H54 (cell line): ENCODE measurements at regions not wholly inside any gene's neighbourhood (a gene's known extent, or its start where the extent isn't known, plus 50 kb on each side); places are given as distances from the start of the nearest gene placed in this dataset.

Experiments used
- DNase-seq: peaks from one replicate; pipeline ENCODE4 v3.0.0; 2011; ENCODE audit warnings: low spot score, mixed read lengths; ENCODE audit not compliant: insufficient read length
- FAIRE-seq: peaks from 3 replicates; lab custom pipeline; 2011; peaks lifted over from hg19 to GRCh38; lab: Jason Lieb, UNC
- POLR2A ChIP-seq: IDR thresholded peaks from 2 replicates; pipeline ENCODE4 v1.6.1; 2011; ENCODE audit warnings: low read depth, mild to moderate bottlenecking, low read length

DNA sequence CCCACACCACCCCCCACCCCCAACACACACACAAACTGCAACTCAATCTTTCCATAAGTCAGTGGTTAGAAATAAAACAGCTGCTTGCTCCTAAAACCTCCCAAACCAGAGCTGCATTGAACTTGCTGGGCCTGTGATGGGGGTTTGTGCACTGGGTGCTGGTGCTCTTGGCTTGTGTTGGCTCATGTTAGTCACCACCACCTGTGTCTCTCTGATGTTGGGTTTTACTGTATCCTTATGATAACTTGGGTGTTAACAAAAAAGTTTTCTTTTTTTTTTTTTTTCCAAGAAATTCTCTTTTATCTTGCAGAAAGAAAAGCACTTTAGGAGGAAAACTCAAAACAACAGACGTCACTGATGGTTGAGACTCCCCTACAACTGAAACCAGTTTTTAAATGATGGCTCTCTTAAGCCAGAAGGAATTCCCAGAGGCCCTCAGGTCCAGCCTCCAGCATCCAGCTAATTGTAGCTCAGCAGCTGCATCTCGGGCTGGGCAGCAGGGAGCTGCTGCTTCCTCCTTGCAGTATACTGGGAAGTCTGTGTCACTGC is 79.9 kb upstream of the DRD2 start:
- TF ChIP-seq POLR2A, result no peak
- FAIRE-seq (no peak), DNase-seq (no peak)

DNA sequence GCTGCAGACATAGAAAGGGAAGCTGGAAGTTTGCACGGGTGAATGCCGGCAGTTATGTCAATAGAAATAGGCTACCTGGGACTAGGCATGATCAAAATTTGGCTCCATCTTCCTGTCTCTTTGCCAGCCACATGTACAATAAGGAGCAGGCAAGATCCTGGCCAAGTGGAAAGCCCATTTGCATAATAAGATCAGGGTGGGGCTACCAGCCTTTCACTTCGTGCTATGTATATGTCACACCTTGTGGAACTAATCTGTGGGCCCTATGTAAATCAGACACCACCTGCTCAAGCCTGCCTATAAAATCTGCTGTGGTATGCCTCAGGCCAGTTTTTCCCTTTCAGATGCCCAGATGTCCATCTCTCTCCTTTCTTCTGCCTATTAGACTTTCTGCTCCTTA is 79.3 kb upstream of the DRD2 start:
- FAIRE-seq (no peak), DNase-seq (no peak)
- TF ChIP-seq POLR2A, result no peak

DNA sequence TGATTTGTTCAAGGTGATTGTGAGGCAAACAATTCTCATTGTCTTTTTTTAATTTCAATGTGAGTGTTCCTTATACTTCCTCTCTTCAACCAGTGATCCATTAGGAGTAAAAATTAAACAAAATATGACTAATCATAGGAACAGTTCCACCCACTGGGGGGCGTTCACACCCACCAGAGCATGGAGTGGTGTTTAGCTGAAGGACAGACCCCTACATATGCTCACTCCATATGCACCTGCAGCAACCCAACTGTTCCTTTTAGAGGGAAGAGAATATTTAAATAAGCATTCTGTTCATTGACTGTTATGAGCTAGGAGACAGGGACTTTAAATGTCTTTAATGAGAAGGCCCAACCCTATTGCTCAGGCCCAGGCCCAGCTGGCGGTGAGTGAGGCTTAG is 78.7 kb upstream of the DRD2 start:
- TF ChIP-seq POLR2A, result no peak
- no peak for DNase-seq
- no peak for FAIRE-seq

DNA sequence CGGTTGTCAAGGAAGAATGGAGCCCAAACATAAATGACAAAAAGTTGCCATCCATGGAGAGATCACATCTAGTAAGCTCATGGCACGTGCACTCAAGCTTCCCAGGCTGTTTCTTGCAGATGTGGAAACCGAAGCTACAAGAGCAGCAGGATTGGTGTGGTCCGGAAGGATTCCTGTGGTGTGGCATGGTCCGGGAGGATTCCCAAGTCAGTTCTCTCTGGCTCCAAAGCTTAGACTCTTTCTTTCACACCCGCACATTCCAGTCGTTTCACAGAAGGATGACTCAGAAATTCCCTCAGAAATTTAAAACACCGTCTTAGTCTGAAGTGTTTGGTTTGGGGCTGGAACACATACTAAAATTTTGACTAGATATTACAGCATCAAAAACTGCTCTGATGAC is 78.0 kb upstream of the DRD2 start:
- peak; percentile 97 for FAIRE-seq
- DNase-seq, result peak; percentile 38

DNA sequence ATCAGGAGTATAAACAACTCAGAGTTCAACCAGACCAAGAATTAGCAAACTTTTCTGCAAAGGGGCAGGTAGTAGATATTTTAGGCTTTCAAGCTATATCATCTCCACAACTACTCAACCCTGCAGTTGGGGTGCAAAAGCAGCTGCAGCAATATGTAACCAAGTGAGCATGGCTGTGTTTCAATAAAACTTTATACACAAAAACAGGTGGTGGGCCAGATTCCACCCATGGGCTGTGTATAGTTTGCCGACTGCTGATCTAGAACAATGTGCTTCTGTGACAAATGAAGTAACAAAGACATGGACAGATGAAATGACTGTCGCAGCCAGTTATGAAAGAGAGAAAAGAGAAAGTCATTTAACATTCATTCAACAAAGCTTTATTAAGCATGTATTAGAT is 77.1 kb upstream of the DRD2 start:
- no peak for TF ChIP-seq POLR2A
- DNase-seq (no peak), FAIRE-seq (no peak)

More for the DNA sequence above, 78.0 kb upstream of the DRD2 start:
- TF ChIP-seq POLR2A, result no peak

DNA sequence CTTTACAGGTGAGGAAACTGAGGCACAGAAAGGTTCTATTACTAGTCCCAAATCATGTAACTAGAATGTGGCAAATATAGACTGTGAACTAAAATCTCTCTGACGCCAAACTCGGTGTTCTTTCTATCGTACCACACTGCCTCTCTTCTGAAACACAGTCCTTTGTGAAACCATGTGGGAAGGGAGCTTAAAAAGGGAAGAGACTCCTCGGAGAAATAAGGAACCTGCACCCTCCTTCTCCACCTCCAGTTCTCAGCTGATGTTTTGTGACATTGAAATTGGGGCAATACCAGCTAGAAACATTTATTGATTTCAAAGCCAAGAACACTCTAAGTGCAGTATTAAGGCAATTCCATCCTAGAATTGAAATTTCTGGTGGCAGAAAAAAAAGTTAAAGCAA is 76.4 kb upstream of the DRD2 start:
- TF ChIP-seq POLR2A, result no peak
- FAIRE-seq (no peak), DNase-seq (no peak)

DNA sequence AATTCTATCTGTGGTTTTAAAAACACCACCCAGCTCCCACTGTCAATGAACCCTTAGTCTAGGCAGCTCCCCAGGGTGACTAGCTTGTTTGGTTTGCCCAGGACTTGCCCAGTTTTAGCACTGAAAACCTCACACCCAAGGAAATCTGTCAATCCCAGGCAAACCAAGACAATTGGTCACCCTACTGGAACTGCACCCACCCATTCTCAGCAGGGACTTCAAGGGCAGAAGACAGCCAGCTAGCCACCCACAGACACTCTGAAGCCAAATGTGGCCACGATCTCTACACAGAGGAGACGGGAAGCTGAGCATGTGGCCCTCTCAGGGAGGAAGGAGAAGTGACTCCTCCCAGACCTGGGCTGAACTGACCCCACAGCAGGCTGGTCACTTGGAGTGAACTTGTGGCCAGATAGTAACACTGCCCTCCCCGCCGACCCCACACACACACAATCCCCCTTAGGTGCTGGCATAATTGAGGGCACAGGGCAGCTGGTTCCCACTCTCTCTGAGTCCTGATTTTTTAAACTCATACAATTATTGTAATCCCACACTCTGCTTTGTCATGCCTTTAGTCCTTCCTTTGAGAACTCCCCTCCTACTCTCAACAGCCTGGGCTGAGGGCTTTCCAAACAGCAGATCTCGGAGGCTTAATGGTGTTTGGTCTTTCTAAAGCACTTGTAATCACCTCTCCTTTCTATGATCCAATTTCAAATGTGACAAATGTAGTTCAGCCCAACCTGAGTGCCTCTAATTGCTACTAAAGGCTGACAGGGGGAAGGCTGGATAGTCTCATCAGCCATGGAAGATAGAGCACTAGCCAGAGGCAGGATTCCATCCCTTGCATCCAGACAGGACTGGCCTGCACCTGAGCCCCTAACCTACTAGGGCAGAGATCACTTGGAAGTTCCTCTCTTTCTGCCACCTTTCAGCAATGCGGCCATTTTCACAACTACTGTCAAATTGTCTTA is 74.7 kb upstream of the DRD2 start:
- DNase-seq, result no peak
- no peak for FAIRE-seq
- no peak for TF ChIP-seq POLR2A

DNA sequence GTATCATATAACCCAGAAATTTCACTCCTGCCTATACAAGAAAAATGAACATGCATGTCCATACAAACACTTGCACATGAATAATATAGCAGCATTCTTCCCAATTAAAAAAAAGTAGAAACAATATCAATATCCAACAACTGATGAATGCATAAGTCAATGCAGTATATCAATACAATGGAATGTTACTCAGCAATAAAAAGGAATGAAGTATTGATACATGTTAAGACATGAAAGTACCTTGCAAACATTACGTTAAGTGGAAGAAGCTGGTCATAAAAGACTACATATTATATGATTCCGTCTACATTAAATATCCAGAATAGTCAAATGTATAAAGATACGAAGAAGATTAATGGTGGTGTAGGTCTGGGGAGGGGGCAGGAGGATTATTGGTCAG is 73.9 kb upstream of the DRD2 start:
- FAIRE-seq, result no peak
- DNase-seq, result no peak
- no peak for TF ChIP-seq POLR2A

DNA sequence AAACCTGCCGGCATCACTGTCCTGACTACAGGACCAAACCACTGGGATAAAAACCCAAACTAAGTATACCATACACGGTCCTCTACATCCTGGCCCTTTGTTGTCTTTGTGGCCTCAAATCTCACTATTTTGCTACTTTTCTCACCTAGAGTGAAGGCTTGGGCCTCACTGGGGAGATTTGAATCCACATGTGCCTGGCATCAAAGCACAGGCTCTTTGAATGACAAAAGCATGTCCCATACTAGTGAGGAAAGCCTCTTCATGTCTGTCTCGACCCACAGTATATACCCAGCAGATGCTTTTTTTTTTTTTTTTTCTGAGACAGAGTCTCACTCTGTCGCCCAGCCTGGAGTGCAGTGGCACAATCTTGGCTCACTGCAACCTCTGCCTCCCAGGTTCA is 72.5 kb upstream of the DRD2 start:
- no peak for TF ChIP-seq POLR2A
- DNase-seq (no peak), FAIRE-seq (no peak)

DNA sequence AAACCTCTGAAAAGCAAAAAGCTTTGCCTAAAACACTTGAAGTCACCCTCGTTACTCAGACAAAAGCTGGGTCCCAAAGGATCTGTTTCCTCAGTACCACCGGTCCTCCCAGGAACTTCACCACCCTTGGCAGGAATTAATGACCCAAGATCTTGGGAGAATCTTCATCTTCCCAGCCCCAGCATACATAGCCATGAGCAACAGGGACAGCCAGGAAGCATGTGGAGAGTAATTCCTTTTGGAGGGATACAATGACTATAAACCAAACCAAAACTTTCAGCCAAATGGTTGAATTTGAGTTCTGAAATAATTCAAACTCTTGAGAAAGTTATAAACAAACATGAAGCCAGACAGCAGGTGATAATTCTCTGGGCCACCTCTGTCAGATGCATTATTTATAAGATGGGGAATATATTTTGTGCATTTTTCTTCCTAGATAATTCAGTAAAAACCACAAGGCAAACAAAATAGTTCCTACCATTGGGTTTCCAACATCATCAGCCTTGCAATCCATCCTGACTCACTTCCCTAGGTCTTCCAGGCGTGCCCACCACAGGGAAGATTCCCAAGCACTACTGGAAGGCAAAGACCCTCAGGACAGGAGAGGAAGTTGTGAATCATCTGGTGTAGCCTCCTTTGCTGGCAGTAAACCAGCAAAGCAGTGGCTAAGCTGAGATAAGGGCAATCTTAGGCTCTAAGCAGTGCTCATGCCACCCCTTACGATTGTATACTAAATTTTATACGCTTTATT is 71.7 kb upstream of the DRD2 start:
- DNase-seq (no peak), FAIRE-seq (peak; percentile 86)
- TF ChIP-seq POLR2A, result no peak

DNA sequence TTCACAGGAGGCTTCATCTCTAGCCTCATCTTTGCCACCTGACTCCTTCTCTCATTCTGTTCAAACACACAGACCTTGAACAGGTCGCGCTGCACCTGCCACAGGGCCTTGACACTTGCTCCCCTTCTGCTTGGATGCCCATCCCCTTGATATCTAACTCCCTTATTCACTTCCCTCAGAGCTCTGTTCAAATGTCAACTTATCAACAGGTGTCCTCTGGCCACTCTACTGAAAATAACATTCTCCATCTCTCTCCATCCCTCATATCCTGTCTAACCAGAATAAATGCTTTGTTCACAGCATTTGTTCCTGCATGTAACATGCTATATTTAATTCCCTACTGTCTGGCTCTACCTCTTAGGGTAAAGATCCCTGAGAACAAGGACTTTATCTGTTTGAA is 67.2 kb upstream of the DRD2 start:
- TF ChIP-seq POLR2A, result no peak
- FAIRE-seq (no peak), DNase-seq (no peak)

DNA sequence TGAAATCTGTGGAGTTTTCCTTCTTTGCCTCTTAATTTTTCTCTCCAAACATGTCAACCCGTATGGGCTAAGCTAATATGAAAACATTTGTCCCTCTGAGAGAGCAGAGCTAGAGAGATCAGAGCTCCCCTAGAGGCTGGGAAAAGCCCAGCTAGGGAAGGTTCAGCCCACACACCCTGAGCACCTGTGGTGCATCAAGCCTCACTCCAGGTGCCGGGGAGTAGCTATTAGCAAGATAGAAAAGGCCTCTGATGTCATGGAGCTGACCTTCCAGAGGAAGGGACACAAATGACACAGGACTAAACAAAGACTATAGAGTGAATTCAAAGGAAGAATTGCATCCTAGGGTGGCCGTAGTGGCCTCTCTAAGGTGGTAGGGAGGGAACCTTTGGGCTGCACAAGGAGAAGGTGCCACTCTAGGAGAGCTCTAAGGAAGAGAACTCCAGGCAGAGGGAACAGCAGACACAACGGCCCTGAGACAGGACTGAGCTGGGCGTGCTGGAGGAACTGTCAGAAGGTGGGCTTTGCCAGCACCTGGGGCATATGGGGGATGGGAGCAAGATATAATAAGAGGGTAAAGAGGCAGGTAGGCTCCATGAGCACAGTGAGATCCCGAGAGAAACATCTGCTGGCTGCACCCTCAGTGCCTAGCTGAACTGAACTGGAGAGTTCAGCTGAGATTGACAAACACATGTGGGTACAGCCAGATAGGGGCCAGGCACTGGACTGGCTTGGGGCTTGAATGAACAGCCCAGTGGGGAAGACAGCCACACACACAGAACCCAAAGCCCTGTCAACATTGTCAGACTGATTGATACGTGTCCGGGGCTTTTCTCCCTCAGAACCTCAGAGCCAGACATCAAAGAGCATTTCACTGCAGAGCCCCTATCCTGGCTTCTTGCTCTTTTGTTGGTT is 65.5 kb upstream of the DRD2 start:
- FAIRE-seq, result no peak
- no peak for TF ChIP-seq POLR2A
- no peak for DNase-seq
